Ramos (cell line): ENCODE measurements at regions not wholly inside any gene's neighbourhood (a gene's known extent, or its start where the extent isn't known, plus 50 kb on each side); places are given as distances from the start of the nearest gene placed in this dataset.
"Not testable (repeated sequence)": the region's sequence is repeated elsewhere in the genome, so short reads cannot be mapped to it uniquely, and the experiment has no call there.

Experiments
- in situ Hi-C: fragments of 300-500 bp; cut with MboI; formaldehyde crosslinking; loops from one replicate; pipeline ENCODE4 v1.14.3; 2022; ENCODE audit warnings: low sequenced_read_pairs; ENCODE audit not compliant: unreplicated experiment

DNA sequence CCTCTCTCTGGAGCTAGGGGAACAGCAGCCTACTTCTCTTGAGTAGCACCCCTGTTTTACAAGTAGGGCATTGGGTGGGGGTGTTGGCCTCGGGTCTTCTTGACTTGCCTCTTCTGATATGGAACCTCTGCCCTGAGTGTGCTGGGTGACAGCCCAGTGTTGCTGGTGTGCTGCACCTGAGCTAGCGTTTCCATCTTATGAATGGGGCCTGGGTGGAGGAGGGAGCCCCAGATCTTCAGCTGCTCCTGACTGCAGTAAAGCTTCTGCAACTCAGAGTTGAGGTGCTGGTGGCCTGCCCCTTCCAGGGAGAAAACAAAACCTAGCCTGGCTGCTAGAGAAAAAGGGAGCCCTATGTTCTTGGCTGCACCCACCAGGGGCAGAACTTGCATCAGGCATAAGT lies 202.5 kb upstream of the SHH start:
- in situ Hi-C loops, result no loop called here

DNA sequence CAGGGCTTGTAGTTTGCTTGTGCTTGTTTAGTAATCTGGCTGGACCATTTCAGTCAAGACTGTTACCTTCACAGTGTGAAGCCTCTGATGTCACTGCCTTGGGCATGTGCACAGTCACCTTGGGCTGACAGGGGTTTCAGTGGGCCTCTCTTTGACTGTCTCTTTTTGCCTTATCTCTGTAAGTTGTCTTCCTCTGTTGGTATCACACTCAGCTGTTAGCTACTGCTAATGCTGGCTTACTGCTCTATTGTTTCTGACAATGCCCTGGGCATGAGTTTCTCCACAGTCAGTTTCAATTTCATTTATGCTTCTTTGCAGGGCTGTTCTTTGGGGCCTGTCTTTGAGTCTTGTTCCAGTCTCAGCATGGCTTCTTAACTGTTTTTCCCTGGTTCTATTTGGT lies 201.9 kb upstream of the SHH start:
- in situ Hi-C loops, result no loop called here

DNA sequence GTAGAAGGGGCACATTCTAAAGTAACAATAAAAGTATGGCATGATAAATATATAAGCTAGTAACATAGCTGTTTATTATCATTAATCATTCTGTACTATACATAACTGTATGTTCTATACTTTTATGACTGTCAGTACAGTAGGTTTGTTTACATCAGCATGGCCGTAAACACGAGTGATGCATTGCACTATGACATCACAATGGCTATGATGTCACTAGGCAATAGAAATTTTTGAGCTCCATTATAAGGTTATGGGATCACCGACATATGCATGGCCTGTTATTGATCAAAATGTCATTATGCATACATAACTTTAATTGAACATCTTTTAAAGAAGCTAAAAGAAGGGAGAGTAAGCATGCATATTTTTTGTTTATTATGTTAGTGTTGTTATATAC lies 200.1 kb upstream of the SHH start:
- in situ Hi-C loops, result no loop called here

DNA sequence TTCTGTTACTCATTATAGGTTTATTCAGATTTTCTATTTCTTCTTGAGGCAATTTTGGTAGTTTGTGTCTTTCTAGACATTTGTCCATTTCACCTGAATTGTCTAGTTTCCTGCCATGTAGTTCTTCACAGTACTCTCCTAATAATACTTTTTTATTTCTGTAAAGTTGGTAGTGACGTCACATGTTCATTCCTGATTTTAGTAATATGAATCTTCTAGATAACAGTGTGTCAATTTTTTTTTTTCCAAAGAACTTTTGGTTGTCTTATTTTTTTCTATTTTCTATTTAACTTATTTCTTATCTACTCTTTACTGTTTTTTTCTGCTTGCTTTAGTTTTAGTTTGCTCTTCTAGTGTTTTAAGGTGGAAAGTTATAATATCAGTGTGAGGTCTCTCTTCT lies 197.3 kb upstream of the SHH start:
- in situ Hi-C loops, result no loop called here

DNA sequence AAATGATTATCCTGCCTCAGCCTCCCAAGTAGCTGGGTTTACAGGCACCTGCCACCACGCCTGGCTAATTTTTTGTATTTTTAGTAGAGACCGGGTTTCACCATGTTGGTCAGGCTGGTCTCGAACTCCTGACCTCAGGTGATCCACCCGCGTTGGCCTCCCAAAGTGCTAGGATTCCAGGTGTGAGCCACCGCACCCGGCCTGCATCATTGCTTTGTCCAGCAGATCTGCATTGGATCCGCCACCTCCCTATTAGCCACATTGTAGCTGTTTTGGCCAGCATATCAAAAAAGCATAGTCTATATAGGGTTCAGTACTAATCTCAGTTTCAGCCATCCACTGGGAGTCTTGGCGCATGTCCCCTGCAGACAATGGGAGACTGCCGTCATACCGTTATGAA lies 194.6 kb upstream of the SHH start:
- in situ Hi-C loops, result not testable (repeated sequence)

DNA sequence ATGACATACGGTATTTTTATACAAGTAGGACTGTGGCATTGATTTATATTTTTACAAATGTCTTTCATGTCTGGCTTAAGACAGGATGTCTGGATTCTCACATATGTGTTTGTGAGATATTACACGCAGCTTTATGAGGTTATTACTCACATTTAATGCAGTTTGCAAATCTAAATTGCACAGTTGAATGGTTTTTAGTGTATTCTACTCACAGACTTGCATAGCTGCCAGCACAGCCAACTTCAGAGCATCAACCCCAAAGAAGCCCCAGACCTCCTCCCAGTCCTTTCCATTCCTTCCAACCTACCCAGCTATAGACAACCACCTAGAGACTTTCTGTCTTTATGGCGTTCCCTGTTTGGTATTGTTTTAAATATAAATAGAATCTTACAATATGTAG lies 193.8 kb upstream of the SHH start:
- in situ Hi-C loops, result no loop called here

DNA sequence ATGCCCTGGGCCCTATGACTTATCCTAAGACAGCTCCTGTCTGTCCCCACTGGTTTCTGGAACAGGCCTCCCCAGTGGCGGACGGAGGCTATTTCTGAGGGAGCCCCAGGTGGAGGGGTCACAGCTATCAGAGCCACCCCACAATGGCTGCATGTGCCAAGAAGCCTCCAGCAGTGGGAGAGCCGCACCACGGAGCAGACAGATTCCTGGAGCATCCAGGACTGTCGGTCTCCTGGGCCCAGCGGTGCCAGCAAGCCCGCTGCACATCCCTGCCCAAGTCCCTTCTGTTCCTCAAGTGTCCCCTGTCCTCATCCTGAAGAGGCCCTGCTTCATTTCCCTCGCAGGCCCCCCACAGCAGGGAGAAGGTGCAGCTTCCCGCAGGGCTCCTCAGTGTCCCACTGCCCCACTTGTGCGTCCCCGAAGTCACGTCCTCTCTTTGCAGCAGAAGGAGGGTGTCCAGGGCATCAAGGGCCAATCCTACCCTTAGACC lies 193.0 kb upstream of the SHH start:
- in situ Hi-C loops, result no loop called here

DNA sequence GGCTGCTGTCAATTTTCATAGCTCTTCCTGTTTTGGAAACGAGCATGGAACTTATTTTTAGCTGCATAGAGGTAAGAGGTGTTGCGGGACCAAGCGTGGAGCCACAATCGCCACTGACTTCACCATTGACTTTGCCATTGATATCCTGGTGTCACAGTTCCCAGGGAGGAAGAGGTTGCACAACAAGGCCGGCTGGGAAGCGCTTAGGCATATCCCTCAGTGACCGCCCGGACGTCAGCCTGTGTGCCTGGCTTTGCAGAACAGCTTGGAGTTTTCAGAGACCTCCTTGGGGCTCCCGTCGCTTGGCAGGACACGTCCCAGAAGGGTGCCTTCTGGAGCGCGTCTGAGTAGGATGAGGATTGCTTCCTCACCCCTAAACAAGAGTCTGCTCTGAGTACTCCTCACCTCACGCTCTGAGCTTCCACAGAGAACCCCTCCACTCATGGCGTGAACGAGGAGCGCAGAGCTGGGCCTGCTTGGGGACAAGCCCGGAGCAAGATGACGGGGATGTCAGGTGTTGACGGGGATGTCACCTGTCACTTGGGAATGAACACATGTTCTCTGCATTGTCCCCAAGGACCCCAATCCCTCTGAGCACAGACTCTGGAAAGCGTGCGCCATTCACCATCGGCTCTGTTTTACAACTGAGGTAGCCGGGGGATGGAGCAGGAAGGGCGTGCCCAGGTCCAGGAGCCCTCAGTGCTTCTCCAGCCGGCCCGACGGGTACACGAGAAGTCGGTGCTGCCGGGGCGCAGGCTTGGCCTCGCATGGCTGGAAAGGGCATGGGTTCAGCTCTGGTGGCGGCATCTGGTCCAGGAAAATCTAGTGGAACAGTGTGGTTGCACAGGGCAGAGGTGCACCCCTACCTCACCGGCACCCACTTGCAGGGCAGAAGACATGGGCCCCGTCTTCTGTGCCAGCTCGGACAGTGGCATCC lies 192.3 kb upstream of the SHH start:
- in situ Hi-C loops, result no loop called here

DNA sequence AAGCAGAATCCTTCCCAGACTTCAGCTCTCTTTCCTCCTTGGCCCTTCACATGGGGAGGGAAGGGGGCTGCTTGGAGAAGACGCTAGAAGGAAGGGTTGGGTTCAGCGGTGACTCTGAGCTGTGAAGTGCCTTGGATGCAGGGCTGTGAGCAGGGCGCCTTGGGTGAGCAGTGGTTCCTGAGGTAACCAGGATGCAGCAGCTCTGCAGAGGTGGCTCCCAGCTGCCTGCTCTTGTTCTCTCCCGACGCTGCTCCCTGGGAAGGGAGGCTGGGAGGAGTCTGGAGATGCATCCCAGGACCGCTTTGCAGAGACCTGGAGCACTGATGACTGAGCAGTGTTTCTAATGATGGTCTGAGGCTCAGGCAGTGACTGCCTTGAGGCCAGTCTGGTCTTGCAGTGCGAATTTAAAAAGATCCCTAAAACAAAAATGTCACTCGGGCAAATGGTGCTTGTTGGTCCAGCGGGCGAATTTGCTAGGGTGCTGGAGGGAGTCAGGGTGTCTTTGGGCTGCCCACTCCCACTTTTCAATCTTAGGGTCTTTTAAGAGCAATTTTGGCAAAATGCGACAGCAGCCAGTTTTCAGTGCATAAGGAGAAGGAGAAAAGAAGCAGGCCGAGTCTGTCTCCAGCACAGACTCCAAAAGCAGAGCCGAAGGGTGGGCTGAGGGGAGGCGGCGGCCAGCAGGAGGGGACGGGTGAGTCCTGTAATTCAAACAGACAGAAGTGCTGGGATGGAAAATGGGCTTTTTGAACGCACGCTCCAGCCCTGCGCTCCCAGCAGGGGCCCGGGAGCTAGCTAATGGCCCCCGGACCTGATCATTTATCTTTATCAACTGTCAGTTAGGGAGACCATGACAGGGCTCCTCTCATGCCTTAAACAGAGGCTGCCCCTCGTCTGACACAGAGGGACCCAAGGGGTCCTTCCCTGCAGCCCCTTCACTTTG lies 191.2 kb upstream of the SHH start:
- in situ Hi-C loops, result no loop called here

DNA sequence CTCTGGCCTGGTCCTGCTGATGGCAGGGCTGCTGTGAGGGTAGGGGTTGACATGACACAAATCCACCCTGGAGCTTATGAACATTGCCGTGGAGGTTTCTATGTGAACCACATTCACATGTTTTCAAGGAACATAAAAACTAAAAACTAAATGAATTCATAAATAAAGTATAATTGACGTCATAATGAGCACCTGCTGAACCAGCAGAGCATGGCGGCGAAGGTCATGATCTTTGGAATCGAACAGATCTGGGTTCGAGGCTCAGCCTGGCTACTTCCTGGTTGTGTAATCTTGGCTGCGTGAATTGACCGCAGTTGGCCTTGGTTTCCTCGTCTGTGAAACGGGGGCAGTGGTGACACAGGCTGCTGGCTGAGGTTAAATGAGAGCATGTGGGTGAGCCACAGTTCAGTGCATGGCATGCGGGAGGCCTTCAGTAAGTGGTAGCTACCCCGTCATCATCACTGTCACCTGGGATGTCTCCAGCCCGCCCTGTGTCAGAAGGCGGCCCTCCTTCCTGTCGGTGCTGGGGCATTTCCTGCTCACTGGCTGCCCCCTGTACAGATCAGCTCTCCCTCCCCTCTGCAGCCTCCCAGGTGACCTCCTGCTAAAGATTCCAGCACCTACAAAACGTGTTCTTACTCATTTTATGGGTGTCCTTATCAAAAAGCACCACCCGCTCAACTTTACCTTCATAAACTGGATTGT lies 190.3 kb upstream of the SHH start:
- in situ Hi-C loops, result no loop called here

DNA sequence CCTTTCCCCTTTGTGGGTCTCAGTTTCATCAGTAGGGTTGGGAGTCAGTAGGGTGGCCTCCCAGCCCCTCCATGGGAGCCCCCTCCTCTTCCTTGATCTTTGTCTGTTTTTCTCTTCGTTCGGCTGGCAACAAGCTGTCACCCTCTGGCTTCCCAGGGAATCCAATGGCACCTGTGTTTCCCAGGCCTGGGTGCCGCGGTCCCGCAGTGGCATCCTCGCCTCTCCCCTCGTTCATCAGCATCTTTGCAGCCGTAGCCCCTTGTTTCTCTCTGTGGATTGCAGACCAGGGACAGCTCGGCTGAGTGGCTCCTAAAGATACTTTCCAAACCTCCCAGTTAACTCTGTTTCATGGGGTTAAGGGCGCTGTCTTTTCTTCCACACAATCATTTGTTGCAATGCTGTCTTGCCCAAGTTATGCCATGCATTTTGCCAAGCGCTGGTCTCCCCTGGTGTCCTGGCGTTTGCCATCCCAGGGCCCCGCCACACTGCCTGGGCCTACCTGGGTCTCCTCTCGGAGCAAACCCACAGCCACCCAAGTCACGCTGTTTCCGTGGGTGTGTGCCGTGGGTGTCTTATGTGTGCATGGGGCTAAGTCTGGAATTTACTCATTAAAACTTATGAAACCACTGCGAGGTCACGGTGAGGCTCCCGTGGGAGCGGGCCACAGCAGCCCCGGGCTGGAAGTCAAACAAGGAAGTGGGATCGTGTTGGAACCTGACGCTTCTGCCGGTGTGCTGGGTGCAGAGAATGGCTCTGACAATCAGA lies 189.4 kb upstream of the SHH start:
- in situ Hi-C loops, result no loop called here

DNA sequence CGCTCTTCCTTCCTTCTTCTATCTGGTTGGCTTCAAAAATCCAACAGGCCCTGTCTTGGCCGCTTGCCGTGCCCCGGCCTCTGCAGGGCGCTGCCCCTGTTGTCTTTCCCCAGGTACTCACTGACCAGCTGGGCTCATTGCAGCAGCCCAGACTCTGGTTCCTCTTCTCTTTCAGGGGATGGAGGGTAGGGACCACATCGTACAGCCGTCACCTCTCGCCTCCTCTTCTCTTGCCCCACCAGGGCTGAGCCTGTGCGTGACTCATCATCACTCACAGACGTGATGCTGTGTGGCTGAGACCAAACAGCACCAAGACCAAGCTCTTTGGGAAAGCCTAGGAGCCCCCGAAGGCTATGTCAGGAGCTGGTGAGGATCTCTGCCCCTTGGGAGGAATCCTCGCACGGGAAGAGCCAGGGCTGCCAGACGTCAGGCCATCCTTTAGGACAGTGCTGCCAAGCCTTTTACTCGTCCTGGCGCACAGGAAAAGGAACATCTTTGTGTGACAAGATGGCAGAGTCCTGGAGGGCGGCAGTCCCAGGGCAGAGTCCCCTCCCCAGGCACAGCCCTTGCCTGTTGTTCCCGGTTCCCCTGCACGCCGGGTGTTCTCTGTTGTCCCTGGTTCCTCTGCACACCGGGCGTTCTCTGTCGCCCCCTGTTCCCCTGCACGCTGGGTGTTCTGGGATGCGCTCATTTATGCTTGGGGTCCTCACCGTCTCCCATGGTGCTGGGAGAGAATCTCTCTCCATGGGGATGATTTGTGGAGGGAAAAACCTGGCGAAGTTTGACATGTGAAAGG lies 188.5 kb upstream of the SHH start:
- in situ Hi-C loops, result no loop called here

DNA sequence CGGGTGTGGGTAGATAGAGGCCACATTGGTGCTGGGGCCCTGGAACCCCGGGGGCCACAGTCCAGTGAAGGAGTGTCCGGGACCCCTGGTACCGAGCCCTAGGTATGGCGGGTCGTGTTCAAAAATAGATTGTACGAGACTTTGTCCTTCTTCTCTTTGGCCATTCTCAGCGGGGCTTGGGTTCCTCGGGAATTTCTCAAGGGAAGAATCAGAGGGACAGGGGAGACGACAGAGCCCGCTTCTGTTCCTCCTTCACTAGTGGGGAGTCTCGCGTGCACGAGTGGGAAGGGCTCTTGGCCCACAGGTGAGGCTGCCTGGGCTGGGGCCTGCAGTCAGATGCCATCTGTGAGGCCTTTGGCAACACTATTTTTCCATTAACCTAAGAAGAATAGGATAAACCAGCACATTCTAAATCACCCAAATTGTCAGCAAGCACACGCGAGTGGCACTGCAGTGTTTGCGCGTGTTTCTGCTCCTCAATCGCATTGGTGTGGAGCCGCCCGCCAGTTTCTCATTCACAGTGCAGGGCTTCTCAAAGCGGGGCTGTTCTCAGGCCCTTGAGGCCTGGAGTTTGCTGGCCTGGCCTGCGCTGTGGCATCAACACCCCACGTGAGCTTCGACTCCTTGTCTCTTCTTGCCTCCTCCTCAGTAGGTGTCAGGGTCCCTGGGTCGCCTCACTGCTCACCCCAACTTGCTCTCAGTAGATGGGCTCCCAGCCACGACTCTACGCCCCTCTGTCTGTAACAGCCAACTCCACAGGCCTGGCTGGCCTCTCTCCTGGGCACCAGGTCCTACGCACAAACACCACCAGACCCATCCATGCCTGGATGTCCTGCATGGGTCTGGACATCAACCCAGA lies 187.6 kb upstream of the SHH start:
- in situ Hi-C loops, result no loop called here

DNA sequence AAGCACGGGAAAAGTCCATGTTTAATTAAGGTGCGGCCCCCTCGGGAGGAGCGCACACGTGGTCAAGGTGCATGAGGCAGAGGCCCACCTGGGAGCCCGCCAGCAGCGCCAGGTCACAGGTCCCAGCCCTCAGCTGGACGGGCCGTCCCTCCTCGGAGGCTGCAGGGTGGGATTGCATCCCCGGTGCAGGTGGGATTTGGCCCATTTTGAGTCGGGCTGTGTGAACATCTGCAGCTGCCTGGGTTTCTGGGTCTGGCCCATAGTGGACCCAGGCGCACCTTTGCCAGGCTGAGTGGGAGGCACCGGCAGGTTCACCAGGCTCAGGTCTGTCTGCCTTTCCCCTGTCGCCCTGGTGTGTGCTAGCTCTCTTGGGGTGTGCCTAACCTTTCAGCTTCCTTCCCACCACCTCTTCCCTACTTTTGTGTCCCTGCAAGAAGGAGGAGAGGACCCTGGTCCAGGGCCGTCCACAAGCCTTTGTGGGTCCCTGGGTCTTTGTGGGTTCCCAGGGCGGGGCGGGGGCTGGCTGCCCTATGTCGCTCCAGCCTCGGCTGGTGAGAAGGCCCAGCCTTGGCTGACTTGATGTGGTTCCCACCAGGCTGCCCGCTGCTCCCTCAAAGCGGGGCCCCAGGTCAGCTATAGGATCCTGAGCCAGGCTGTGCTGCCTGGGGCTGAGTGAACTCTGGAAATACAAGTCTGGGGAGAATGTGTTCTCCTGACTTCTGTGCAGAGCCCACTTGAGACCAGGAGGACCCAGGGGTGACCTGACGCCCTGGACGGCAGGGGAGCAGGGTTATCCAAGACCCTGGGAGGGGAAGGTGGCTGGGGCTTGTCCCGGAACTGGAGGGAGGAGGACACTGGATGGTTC lies 186.7 kb upstream of the SHH start:
- in situ Hi-C loops, result no loop called here

DNA sequence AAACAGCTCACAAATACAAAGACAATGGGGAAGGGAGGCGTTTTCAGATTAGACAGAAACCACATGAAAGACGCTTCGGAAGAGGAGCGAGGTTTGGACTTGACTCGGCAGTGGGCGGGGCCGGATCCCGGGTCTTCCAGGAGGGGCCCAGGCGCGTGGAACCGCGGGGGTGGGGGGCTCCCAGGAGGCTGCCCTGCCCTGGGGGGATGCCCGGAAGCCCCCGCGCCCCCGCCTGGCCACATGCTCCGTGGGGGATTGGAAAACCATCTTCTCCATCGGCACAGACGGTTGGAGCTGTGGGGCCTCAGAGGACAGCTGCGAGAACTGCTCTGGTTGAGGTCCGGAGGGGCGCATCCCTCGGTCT lies 186.0 kb upstream of the SHH start:
- in situ Hi-C loops, result no loop called here

DNA sequence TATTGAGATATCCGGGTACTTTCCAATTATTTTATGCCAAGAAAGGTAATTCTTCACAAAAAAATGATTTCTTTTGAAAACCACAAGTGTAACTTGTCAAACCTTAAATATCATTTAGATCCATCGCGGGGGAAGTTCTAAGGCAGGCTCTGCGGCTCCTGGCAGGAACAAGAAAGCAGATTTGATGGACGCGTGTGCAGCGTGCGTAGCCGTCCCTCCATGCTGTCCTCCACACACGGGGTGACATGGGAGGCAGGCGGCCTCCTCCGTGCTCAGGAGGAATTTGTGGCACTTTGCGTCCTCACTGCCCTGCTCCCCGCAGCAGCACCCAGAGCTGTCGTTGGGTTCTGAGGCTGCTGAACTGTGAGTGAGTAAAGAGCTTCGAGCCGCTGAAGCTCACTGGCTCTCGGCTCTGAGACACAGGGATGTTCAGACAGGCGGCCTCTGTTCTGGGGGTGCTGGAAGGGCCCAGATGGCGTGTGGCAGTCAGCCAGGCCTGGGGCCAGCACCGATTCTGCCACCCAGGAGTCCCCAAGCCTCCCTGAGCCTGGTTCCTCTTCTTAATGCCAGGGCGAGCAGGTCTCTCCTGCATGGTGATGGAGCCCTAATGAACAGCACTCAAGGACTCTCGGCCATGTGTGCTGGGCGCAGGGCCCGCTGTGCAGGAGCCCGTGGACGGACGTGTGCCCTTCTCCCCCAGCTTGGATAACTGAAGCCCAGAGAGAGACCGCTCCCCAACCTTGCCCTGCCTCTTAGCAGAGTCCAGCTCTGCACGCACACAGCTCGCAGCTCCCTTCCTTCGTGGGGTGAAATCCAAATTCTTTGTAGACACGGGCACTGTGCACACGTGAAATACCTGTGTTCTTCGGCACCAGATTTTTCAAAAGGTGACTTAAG lies 185.4 kb upstream of the SHH start:
- in situ Hi-C loops, result no loop called here
